HuH-7.5 (cell line): ENCODE measurements at regions not wholly inside any gene's neighbourhood (a gene's known extent, or its start where the extent isn't known, plus 50 kb on each side); places are given as distances from the start of the nearest gene placed in this dataset.

ENCODE experiments used
- DNase-seq: peaks from one replicate; pipeline ENCODE4 v3.0.0; 2011; ENCODE audit warnings: low spot score

DNA sequence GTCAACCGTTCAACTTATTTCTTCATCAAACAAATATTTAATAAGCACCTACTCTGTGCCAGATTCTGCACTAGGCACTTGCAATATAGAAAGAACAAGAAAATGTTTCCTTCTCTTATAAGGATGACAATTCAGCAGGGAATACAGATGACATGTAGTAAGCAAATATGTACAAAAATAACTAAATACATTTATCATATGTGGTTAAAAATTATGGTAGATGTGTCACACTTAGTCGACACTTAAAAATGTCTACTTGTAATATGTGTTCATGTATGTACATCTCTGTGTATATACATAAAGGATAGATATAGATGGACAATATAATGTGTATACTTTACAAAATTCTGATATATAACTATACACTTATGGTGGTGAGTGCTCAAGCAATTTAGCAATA is 417.0 kb upstream of the MEF2C start:
- no peak for DNase-seq

DNA sequence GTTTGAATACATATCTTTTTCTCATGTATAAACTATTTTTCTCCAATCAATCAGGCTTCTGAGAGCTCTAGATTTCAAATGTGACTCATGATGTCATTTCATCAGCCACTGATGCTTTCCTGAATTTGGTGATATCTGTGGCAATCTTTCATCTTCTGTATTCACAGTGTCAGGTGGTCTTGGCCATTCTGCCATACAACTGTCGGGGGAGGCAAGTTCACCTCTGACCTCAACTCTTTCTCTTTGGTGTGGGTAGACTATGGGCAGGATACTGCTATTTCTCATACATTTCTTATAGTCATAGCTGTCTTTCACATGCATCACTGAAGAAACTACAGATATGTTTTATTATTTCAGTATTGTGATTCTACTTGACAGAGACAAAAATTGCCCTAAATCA is 414.1 kb upstream of the MEF2C start:
- no peak for DNase-seq

DNA sequence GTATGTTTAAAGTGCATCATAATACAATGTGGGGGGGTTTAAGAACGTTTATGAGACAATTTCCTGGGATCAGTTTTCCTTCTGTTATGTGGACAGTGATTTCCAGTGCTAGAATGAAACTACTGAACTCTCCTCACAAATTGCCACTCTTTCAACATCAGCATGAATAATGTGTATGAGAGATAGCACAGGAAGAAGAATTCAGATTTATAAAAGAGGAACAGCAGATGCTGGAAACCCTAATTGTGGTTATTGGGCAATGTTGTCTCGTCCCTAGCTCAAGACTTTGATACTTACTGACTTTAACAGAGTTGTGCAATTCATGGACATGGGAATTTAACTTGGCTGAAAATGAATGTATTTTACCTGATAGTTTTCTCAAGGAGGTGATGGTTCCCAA is 410.8 kb upstream of the MEF2C start:
- no peak for DNase-seq

DNA sequence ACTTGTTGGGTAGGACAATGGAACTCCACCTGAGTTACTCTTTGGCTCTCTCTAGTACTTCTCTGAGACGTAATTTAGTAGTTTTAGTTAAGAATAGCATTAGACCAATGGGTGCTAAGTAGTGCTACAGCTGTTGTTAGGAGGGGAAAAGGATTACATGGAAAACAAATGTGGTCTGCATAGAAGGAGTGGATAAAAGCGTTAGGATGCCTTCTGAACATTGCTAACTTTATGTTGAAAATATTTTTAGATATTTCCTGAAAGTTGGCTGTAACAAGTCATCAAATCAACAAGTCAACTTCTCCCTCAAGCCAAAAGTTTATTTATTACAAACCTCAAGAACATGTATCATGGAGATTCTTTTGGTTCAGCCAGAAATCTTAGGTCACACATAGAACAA is 409.5 kb upstream of the MEF2C start:
- DNase-seq = no peak

DNA sequence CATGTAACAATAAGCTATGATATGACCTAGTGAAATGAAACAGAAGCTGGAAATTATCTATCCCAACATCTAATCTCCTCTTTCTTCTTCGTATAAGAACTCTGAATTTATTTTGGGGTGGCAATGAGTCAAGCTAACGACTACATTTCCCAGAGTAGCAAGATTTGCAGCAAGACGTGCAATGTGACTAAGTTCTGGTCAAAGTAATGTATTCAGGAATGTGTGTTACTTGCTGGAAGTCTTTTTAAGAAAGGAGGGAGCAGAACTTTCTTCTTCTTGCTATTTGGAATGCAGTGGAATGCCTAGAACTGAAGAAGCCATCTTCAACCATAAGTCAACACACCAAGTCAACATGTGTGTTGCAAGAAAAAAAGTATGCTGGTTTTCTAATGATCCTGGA is 406.6 kb upstream of the MEF2C start:
- no peak for DNase-seq

DNA sequence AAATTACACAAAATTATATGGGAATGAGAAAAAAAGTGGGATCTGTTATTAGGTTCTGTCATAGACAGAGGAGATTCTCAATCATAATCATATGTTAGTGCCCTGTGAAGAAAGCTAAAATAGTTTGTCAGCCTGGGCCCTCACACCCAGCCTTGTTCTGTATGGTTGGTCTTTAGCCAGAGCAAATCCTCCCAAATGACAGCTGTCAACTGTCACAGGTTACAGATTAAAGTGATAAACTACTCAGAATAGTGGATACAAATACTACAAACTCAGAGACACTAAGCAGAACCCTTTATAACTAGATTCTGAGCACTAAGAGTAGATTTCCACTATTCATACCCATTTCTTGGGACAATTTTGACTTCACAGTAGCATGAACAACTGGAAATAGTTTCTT is 405.0 kb upstream of the MEF2C start:
- DNase-seq = no peak

DNA sequence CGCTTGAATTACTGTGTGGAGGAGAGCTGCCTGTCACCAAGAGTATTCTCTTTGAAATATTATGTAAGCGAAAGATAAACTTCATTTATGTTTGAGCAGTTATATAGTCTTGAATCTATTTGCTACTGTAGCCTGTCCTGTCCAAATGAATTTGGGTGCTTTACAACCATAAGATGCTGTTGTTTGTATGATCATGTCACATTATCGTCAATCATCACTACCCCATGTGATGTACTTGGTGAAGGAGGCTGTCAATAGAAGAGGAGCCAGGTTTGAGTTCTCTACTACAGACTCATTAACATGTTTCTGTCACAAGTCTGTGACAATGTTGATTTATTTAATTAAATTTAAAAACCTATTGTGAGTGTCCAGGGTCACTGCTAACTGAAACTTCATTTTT is 403.3 kb upstream of the MEF2C start:
- no peak for DNase-seq

DNA sequence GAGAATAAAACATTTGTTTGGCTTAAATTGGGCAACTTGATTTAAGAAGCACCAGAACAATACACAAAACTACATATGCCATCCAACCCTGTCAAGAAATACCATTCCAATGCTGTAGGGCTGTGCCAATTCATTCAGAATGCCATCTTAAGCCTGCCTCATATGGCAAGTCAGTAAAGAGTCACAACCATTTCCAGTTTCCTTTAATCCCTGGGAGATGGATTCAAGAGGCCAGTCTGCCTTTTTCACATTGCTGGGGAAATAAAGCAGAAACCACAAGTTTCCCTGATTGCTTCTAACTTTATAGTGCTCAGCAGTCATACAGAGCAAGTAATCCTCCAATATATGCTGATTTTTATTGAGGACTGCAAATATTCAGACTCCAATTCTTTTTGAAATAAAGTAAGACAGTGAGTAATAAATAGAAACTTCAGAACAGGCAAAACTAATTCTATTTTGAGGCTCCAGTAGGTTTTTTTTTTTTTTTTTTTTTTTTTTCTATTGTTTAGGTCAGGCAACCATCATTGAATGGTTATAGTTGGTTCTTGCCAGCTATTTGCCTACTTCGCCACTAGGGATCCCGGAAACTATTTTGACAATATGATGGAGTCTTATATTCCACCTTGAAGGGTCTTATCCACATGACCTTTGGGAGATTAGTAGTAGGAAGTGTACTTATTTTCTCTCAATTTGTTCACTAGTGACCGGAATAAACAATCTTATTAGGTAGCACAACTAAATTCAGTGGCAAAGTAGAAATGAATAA is 400.9 kb upstream of the MEF2C start:
- DNase-seq = no peak

DNA sequence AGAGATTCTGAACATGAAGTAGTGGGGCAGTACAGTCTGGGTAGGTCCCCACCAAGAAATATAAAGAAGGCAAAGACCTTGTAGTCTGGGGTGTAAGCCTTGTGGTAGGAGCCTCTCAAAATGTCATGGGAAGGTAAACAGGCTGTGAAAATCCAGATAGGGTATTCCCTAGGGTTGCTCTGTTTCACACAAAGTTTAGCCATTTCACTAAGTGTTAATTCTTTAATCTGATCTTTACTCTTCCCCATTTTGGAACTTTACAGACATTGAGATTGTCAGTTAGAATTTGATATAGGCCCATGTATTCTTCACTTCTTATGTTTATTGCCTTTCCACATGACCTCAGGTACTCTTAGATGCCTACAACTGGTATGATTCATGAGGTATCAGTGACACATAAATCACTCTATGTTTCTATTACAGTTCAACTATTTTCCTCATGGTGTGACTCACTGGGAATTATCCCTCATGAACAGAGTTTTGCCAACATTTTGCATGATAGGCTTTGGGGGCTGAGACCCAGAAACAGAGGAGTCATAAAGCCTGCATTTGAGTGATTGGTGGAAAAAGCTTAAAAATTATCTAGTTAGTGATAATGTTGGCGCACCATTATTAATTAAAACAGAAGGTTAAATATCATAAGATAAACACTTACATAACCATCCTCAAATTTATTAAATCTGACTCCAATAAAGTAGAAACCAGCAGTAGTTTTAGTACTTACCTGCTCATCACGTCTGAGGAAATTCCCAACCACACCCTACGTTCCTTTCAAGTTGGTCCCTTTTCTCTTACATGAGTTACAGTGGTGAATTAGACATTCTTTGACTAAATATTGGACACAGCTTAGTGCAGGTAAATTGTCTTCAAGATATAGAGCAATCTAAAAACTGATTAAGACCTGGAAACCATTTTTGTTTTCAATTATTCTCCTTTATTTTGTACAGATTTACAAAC is 399.8 kb upstream of the MEF2C start:
- no peak for DNase-seq

DNA sequence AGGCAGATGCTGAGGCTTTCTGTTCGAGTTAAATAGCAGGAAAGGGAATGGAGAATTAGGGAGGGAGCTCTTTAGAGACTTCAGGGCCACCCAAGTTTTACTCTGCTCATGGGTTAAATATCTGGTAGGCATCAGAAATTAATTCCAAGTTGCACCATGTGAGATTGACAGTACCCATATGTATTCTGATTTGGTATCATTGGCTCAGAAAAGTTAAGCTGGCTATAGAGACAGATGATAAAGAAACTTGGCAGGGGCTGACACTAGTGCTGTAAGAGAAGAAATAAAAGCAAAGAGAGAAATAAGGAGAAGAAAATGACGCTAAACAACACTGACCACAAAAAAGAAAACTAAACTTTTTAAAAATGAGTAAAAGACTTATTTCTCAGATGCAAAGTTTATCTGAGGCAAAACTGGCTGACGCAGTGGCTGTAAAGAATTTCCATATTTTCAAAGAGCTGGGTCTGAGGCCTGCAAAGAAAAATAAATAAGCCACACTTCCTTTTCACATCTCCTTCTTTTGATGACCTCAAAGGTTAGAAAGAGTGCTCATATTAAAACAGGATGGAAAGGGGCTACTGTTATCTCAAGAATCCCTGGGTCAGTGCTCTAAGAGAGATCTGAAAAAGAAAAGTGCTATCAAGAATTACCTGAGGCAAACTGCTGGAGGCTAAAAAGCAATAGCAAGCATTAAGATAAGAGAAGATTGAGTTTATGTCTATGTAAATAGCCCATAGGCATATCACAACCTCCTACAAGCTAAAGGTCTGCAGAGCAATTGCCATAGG is 399.0 kb upstream of the MEF2C start:
- no peak for DNase-seq

DNA sequence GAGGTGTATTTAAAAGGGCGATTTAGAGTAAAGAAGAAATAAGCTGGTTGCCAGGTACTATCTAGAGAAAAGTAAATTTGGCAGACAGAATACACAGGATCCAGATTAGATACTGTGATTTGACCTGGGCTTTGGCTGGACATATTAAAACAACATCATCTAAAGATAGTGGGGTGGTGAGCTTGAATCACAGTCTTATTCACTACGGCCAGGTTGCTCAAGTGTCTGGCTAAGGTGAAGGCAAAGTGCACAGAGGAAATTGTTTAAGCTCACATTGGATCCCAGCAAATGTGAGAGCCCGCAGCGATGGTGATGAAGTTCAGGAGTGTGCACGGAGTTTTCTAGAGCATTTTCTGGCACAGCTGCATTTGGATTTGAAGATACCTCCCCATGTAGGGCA is 398.2 kb upstream of the MEF2C start:
- DNase-seq = no peak

DNA sequence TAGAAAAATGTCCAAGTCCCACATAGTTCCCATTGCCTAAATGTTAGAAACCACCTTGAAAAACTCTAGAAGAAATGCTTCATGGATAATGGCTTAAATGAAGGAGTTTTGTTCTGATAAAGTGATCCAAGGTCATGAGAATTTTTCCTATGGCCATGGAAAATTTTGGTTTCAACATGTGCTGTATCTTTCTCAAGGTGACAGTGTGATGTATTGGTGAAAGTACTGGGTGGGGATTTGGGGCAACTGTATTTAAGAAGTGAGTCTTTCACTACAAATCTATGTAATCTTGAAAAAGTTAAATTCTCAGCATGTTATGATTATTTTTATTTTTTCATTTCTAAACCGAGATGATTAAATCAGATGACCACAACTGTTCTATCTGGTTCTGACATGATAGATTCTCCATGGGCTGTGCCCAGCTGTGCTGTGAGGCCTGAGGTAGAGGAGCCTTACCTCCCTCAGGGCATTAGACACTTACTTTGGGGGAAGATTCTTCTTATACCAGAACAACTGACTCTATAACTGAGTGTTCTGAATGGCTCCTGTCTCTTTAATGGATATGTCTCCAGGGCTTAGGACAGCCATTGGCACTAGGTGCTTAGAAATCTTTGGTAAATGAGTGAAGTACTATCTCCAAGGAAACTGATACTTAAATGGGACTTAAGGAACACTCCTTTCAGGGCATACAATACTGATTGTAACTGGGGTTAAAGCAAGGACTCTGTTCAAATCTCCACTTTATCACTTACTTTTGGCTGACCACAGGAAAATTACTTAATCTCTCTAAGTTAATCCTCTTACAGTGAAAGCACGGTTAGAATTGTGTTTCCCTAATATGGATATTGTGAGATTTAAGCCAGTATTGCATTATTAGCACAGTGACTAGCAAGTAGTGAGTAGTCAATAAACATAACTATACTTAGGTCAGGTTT is 397.4 kb upstream of the MEF2C start:
- no peak for DNase-seq

DNA sequence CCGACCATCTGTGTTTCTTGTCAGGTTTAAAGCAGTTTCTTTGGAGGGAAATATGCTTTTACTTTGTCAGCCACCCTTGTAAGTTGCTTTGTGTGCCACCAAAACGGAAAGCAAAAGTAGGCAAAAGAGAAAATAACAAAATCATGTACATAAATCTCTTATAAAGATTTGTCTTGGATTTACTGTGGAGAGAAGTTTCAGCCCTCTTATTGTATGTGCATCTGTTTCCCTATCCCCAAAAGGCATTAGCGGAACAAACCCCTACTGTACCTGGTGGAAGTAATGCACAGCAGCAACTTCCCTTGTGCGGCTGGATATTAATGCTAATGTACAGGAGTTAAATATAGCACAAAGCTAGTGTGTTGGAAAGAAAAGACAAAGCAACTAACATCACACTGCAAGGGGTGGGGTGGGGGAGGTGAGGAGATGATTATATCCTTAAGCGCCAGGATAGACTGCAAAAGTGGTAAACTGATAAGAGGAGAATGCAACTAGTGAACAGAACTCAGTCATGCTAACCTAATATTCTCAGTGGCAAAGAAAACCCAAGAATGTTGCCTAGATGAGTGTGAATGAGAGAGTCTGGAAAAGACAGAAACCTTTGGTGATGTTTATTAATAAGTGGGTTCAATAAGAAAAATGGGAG is 396.5 kb upstream of the MEF2C start:
- no peak for DNase-seq

DNA sequence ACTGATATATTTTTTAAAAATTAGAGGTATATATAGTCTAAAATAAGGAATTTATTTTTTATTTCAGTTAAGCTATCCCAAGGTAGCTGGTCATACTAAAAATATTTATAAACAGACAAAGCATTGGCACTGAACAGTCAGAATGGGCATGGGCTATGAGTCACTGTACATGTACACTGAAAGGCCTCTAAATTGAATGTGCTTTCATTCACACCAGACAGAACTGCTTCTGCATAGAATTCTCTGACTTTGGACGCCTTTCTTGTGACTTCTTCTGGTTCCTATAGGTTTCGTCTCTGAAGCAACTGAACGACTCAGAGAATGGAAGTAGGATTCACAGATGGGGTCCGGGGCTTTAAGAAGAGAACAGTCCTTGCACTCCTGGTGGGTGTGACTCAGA is 394.8 kb upstream of the MEF2C start:
- DNase-seq = no peak

DNA sequence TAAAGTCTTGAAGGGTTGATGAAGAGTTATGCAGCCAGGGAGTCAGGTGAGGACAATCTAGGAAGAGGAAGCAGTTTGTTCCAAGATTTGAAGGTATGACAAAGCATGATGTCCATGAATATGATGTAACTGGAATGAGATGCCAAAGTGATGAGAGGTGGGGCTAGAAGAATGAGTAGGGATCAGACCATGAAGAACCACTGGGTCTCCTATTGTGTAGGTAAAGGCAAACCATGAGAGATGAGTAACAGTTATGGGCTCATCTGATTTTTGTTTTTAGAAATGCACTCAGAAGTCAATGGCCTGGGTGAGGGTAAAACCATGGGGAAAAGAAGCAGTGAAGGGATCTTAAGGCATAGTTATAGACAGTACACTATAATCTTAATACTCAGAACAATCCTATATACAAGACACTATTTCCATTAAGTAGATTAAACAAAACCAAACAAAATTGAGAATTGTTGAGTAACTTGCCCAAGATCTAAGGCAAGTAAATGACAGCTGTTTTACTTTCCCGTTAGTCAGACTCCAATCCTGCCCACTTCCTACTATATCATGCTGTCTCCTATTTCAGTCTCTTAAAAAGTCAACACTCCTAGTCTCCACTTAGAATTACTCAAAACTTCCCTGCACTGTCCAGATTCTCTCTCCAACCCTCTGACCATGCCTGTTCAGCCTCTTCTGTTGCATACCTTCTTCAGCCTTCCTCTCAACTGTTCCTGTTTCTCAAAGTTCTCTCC is 393.8 kb upstream of the MEF2C start:
- DNase-seq = no peak

DNA sequence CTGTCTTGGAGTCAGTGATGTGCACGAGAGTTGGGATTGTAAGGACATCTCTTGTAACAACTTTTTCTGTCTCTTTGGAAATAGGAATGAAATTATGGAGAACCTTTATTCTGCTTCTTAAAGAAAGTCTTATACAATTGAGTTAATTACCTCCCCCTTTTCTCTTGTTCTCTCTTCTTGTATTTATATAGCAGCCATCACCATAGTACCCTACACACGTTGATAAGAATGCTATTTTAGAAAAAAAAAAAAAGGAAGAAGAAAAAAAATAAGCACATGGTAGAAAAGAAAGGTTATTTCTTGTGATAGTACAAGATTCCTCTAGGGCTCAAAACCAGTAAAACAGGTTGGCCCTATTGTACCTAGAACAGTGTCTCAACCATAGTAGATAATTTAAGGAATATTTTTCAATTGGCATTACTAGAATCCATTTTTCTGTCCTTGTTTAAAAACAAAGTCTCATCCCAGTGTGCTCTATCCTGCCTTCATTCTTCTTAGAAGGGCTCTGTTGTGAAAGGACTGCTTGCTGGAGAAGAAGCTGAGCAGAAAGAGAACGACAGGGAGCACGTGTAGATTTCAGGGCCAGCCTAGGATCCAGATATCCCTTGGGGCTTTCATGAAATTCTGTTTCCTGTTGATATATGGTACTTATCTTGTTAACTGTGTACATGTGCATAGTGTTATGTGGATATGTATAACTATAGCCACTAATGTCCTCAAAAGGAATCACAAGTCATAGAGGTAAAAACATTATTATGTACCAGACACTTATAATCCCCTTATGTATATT is 392.3 kb upstream of the MEF2C start:
- DNase-seq = no peak

DNA sequence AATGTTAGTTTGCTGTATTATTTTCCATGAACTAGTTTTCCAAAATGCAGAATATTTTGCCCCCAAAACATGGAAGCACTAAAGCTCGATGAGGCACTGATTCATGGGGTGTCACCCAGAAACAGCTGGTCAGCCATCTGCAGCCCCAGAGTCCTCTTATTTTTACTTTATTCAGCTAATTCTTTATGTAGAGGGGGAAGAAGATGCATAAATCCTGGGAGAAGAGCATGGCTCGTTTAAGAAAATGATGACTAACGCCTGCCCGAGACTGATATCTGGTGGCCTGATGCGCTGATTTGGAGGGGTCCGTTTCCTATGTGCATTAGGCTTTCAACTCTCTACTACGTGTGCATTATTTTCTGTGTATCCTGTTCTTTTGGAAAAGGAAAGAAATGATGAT is 390.3 kb upstream of the MEF2C start:
- DNase-seq = no peak

DNA sequence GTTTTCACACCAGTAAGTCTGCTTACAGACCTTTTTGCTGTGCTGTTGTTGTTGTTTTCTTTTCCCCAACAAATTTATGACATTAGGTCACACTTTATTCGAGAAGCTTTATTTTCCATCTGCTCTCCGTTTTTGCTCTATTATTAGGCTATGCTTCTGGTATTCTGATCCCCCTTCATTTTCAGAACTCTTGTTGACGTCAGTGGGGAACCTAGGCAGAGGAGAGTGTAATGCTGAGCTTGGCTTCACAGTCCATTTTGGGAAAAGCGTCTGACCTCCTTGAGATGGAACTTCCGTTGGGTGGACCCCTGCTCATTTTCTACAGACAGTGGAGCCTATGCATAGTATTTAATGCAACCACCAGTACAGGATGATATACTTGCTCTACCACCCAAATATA is 387.9 kb upstream of the MEF2C start:
- no peak for DNase-seq

DNA sequence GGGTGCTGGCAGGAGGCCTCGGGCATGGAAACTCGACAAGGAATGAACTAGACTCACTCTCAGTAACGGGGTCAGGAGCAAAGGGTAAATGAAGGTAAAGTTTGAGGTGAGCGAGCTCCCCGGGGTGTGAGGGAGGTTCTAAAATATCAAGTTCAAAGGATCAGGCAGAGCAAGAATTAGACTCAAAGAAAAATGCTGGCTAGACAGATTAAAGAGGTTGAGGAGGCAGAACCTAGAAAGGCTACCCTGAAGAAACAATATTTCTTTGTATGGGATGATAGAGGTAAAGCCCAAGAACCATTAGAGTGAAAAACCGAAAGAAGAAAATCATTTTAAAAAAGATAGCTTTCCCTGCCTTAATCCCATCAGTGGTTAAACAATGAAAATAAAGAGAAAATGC is 386.7 kb upstream of the MEF2C start:
- DNase-seq = no peak
